ENCODE measurements at regions not wholly inside any gene's neighbourhood (a gene's known extent, or its start where the extent isn't known, plus 50 kb on each side); places are given as distances from the start of the nearest gene placed in this dataset.

DNA sequence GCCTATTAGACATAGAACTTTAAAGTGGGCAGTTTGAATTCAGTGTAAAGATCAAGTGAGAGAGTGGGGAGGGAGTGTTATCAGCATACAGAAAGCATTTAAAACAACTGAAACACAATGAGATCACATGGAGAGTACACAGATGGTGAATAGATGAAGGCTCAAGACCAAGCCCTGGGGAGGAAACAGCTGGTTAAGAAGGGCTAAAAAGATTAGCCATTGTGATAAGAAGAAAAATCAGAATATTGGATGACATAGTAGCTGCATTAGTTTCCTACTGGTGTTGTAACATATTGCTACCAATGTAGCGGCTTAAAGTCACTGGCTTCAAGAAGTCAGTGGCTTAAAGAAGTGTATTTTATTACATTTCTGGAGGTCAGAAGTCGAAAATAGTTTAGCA, 443.4 kb upstream of the RGS18 start:
- TF ChIP-seq TP53 (CRISPR knock-in tag; IDR thresholded peaks at IDR 0.05): no peak
- no peak for TF ChIP-seq ZNF219 (CRISPR knock-in tag; IDR thresholded peaks at IDR 0.05; ENCODE audit: borderline replicate concordance)
- no peak for TF ChIP-seq ZNF317 (CRISPR knock-in tag; IDR thresholded peaks at IDR 0.05; ENCODE audit: borderline replicate concordance, low read depth)
- TF ChIP-seq ZNF416 (CRISPR knock-in tag; IDR thresholded peaks at IDR 0.05): no peak
- TF ChIP-seq, protein P1, sequence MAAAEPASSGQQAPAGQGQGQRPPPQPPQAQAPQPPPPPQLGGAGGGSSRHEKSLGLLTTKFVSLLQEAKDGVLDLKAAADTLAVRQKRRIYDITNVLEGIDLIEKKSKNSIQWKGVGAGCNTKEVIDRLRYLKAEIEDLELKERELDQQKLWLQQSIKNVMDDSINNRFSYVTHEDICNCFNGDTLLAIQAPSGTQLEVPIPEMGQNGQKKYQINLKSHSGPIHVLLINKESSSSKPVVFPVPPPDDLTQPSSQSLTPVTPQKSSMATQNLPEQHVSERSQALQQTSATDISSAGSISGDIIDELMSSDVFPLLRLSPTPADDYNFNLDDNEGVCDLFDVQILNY (CRISPR knock-in tag; IDR thresholded peaks at IDR 0.05): no peak
- TF ChIP-seq, protein P2, sequence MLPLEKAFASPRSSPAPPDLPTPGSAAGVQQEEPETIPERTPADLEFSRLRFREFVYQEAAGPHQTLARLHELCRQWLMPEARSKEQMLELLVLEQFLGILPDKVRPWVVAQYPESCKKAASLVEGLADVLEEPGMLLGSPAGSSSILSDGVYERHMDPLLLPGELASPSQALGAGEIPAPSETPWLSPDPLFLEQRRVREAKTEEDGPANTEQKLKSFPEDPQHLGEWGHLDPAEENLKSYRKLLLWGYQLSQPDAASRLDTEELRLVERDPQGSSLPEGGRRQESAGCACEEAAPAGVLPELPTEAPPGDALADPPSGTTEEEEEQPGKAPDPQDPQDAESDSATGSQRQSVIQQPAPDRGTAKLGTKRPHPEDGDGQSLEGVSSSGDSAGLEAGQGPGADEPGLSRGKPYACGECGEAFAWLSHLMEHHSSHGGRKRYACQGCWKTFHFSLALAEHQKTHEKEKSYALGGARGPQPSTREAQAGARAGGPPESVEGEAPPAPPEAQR (CRISPR knock-in tag; IDR thresholded peaks at IDR 0.05): no peak
- no peak for TF ChIP-seq AFF4 (CRISPR knock-in tag; IDR thresholded peaks at IDR 0.05; ENCODE audit: borderline replicate concordance)
- TF ChIP-seq TEAD4 (CRISPR knock-in tag; IDR thresholded peaks at IDR 0.05): no peak
- TF ChIP-seq, protein P3, sequence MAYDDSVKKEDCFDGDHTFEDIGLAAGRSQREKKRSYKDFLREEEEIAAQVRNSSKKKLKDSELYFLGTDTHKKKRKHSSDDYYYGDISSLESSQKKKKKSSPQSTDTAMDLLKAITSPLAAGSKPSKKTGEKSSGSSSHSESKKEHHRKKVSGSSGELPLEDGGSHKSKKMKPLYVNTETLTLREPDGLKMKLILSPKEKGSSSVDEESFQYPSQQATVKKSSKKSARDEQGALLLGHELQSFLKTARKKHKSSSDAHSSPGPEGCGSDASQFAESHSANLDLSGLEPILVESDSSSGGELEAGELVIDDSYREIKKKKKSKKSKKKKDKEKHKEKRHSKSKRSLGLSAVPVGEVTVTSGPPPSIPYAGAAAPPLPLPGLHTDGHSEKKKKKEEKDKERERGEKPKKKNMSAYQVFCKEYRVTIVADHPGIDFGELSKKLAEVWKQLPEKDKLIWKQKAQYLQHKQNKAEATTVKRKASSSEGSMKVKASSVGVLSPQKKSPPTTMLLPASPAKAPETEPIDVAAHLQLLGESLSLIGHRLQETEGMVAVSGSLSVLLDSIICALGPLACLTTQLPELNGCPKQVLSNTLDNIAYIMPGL (CRISPR knock-in tag; IDR thresholded peaks at IDR 0.05): no peak
- TF ChIP-seq ZNF396 (CRISPR knock-in tag; IDR thresholded peaks at IDR 0.05; ENCODE audit: borderline replicate concordance): no peak
- TF ChIP-seq HMGA2 (CRISPR knock-in tag; IDR thresholded peaks at IDR 0.05): no peak
- TF ChIP-seq, protein P4, sequence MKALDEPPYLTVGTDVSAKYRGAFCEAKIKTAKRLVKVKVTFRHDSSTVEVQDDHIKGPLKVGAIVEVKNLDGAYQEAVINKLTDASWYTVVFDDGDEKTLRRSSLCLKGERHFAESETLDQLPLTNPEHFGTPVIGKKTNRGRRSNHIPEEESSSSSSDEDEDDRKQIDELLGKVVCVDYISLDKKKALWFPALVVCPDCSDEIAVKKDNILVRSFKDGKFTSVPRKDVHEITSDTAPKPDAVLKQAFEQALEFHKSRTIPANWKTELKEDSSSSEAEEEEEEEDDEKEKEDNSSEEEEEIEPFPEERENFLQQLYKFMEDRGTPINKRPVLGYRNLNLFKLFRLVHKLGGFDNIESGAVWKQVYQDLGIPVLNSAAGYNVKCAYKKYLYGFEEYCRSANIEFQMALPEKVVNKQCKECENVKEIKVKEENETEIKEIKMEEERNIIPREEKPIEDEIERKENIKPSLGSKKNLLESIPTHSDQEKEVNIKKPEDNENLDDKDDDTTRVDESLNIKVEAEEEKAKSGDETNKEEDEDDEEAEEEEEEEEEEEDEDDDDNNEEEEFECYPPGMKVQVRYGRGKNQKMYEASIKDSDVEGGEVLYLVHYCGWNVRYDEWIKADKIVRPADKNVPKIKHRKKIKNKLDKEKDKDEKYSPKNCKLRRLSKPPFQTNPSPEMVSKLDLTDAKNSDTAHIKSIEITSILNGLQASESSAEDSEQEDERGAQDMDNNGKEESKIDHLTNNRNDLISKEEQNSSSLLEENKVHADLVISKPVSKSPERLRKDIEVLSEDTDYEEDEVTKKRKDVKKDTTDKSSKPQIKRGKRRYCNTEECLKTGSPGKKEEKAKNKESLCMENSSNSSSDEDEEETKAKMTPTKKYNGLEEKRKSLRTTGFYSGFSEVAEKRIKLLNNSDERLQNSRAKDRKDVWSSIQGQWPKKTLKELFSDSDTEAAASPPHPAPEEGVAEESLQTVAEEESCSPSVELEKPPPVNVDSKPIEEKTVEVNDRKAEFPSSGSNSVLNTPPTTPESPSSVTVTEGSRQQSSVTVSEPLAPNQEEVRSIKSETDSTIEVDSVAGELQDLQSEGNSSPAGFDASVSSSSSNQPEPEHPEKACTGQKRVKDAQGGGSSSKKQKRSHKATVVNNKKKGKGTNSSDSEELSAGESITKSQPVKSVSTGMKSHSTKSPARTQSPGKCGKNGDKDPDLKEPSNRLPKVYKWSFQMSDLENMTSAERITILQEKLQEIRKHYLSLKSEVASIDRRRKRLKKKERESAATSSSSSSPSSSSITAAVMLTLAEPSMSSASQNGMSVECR (CRISPR knock-in tag; IDR thresholded peaks at IDR 0.05; ENCODE audit: borderline replicate concordance): no peak
- no peak for TF ChIP-seq SMAD3 (CRISPR knock-in tag; IDR thresholded peaks at IDR 0.05; ENCODE audit: borderline replicate concordance)
- TF ChIP-seq NR3C1 (CRISPR knock-in tag; conservative IDR thresholded peaks at IDR 0.05; ENCODE audit: low read depth): no peak
- TF ChIP-seq, protein P5, sequence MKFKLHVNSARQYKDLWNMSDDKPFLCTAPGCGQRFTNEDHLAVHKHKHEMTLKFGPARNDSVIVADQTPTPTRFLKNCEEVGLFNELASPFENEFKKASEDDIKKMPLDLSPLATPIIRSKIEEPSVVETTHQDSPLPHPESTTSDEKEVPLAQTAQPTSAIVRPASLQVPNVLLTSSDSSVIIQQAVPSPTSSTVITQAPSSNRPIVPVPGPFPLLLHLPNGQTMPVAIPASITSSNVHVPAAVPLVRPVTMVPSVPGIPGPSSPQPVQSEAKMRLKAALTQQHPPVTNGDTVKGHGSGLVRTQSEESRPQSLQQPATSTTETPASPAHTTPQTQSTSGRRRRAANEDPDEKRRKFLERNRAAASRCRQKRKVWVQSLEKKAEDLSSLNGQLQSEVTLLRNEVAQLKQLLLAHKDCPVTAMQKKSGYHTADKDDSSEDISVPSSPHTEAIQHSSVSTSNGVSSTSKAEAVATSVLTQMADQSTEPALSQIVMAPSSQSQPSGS (CRISPR knock-in tag; IDR thresholded peaks at IDR 0.05; ENCODE audit: borderline replicate concordance, low read depth): no peak
- no peak for TF ChIP-seq FOXJ3 (CRISPR knock-in tag; IDR thresholded peaks at IDR 0.05; ENCODE audit: borderline replicate concordance)
- TF ChIP-seq, protein P6, sequence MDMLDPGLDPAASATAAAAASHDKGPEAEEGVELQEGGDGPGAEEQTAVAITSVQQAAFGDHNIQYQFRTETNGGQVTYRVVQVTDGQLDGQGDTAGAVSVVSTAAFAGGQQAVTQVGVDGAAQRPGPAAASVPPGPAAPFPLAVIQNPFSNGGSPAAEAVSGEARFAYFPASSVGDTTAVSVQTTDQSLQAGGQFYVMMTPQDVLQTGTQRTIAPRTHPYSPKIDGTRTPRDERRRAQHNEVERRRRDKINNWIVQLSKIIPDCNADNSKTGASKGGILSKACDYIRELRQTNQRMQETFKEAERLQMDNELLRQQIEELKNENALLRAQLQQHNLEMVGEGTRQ (CRISPR knock-in tag; IDR thresholded peaks at IDR 0.05): no peak
- TF ChIP-seq OVOL2 (CRISPR knock-in tag; IDR thresholded peaks at IDR 0.05; ENCODE audit: borderline replicate concordance): no peak
- no peaks in the 10 kb centered on the region for H3K36me3 Mint-ChIP-seq
- DNase-seq (ENCODE audit: low spot score) (no peak), ATAC-seq (no peak)
- no peak overlapping the region for H3K27ac Mint-ChIP-seq
- no peak overlapping the region for H3K4me3 Mint-ChIP-seq
- peaks cover 3% of the 10 kb centered on the region; the same call in 1 of the 2 replicates for H3K9me3 Mint-ChIP-seq
- ChIA-PET POLR2A (no interaction called here), CTCF (no interaction called here)
- H3K4me1 Mint-ChIP-seq: peaks cover 10% of the 10 kb centered on the region; the same call in 1 of the 2 replicates
- no peaks in the 10 kb centered on the region for H3K27me3 Mint-ChIP-seq (ENCODE audit: low read depth)
